ENCODE measurements at regions not wholly inside any gene's neighbourhood (a gene's known extent, or its start where the extent isn't known, plus 50 kb on each side); places are given as distances from the start of the nearest gene placed in this dataset.

- TF ChIP-seq FOXK1 (CRISPR knock-in tag; IDR thresholded peaks at IDR 0.05) (no peak), CTCF (IDR thresholded peaks at IDR 0.05) (no peak), E2F4 (CRISPR knock-in tag; IDR thresholded peaks at IDR 0.05; ENCODE audit: borderline replicate concordance, low read depth) (no peak), E2F1 (CRISPR knock-in tag; IDR thresholded peaks at IDR 0.05) (no peak), JAZF1 (CRISPR knock-in tag; IDR thresholded peaks at IDR 0.05) (no peak), MAX (CRISPR knock-in tag; IDR thresholded peaks at IDR 0.05) (no peak), ZNF317 (CRISPR knock-in tag; IDR thresholded peaks at IDR 0.05; ENCODE audit: borderline replicate concordance, low read depth) (no peak), ATF6 (CRISPR knock-in tag; IDR thresholded peaks at IDR 0.05) (no peak)
- TF ChIP-seq, protein P1, sequence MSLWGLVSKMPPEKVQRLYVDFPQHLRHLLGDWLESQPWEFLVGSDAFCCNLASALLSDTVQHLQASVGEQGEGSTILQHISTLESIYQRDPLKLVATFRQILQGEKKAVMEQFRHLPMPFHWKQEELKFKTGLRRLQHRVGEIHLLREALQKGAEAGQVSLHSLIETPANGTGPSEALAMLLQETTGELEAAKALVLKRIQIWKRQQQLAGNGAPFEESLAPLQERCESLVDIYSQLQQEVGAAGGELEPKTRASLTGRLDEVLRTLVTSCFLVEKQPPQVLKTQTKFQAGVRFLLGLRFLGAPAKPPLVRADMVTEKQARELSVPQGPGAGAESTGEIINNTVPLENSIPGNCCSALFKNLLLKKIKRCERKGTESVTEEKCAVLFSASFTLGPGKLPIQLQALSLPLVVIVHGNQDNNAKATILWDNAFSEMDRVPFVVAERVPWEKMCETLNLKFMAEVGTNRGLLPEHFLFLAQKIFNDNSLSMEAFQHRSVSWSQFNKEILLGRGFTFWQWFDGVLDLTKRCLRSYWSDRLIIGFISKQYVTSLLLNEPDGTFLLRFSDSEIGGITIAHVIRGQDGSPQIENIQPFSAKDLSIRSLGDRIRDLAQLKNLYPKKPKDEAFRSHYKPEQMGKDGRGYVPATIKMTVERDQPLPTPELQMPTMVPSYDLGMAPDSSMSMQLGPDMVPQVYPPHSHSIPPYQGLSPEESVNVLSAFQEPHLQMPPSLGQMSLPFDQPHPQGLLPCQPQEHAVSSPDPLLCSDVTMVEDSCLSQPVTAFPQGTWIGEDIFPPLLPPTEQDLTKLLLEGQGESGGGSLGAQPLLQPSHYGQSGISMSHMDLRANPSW (CRISPR knock-in tag; conservative IDR thresholded peaks at IDR 0.05; ENCODE audit: low read depth): no peak
- TF ChIP-seq, protein P2, sequence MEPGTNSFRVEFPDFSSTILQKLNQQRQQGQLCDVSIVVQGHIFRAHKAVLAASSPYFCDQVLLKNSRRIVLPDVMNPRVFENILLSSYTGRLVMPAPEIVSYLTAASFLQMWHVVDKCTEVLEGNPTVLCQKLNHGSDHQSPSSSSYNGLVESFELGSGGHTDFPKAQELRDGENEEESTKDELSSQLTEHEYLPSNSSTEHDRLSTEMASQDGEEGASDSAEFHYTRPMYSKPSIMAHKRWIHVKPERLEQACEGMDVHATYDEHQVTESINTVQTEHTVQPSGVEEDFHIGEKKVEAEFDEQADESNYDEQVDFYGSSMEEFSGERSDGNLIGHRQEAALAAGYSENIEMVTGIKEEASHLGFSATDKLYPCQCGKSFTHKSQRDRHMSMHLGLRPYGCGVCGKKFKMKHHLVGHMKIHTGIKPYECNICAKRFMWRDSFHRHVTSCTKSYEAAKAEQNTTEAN (CRISPR knock-in tag; IDR thresholded peaks at IDR 0.05): no peak
These were observed 307.4 kb upstream of the B3GAT1 start for GRCh38 chr11:134719397-134719796.

All from WTC11 (cell line).